Astrocyte of the cerebellum (primary cell): ENCODE measurements at regions not wholly inside any gene's neighbourhood (a gene's known extent, or its start where the extent isn't known, plus 50 kb on each side); places are given as distances from the start of the nearest gene placed in this dataset.
"Not testable (repeated sequence)": the region's sequence is repeated elsewhere in the genome, so short reads cannot be mapped to it uniquely, and the experiment has no call there.

Experiments used
- DNase-seq: peaks from one replicate; pipeline ENCODE4 v3.0.0-alpha.2; 2011; ENCODE audit warnings: low read depth
- H3K4me3 ChIP-seq: 2 replicates; pipeline ENCODE4 v1.5.1; 2011; ENCODE audit warnings: mild to moderate bottlenecking, low read depth, low read length, moderate library complexity
- CTCF ChIP-seq: IDR thresholded peaks from 2 replicates; pipeline ENCODE4 v1.5.1; 2012; ENCODE audit warnings: low read length, low read depth, moderate library complexity, mild to moderate bottlenecking; ENCODE audit errors: missing control alignments
- in situ Hi-C: cut with HindIII; loops from 2 replicates; pipeline ENCODE4 v1.10.0; 2017; ENCODE audit warnings: low sequenced_read_pairs

GRCh38 chr13:34381228-34381627 is 560.8 kb upstream of the NBEA start:
- no peak overlapping the region for H3K4me3 ChIP-seq
- TF ChIP-seq CTCF, result no peak
- no peak for DNase-seq
- in situ Hi-C loops, result no loop called here

DNA sequence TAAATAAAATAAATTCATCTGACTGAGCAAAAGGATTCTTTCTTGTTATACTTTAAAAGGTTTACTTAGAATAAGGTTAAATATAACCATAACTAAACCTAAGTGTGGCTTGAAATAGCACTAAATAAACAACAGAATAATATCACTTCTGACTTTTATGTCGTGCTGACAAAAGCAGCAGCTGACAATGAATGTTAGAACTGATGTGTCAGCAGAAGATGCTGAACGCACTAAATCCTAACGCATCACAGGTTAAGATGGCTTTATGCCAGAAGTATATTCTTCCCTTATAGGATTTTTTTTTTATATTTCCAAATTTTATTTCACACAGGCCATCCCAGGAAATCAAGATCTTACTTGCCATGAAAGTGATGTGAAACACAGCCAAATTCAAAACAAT is 558.3 kb upstream of the NBEA start:
- H3K4me3 ChIP-seq, result no peak overlapping the region
- in situ Hi-C loops, result no loop called here
- DNase-seq, result no peak
- no peak for TF ChIP-seq CTCF

- in situ Hi-C loops, H3K4me3 ChIP-seq, DNase-seq: not testable (repeated sequence)
Observed at GRCh38 chr13:34386229-34386628, 555.8 kb upstream of the NBEA start.

DNA sequence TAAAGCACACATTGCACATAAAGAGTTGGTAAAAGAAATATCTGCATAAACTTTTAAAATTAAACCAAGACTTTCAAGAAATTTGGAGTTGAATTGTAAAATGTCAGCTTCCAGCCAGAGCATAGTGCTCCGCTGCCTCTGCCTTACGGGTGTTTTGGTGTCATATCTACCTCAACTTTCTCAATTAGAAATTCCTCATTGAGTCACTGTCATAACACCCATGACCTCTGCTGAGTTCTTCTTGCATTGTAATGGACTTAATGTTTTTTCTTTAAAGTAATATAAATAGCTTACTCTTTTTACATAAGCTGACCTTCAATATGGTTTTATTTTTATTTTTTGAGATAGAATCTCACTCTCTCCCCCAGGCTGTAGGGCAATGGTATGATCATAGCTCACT is 551.0 kb upstream of the NBEA start:
- in situ Hi-C loops, result no loop called here
- no peak overlapping the region for H3K4me3 ChIP-seq
- peak; percentile 4 for DNase-seq
- no peak for TF ChIP-seq CTCF

DNA sequence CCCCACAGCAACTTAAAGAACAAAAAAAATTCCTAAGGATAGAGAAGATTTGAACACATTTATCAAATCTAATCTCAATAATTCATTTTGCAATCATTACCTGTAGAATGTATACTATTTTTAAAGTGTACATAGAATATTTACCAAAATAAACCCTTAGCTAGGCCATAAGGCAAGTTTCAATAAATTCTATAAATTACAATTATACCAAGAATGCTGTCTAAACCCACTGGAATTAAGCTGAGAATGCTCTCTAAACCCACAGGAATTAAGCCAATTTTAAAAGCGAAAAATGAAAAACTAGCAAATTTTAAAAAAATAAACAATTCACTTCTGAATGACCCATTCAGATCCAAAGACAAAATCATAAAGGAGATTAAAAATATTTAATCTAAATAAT is 540.4 kb upstream of the NBEA start:
- in situ Hi-C loops, result no loop called here
- no peak for DNase-seq
- H3K4me3 ChIP-seq, result no peak overlapping the region
- no peak for TF ChIP-seq CTCF

DNA sequence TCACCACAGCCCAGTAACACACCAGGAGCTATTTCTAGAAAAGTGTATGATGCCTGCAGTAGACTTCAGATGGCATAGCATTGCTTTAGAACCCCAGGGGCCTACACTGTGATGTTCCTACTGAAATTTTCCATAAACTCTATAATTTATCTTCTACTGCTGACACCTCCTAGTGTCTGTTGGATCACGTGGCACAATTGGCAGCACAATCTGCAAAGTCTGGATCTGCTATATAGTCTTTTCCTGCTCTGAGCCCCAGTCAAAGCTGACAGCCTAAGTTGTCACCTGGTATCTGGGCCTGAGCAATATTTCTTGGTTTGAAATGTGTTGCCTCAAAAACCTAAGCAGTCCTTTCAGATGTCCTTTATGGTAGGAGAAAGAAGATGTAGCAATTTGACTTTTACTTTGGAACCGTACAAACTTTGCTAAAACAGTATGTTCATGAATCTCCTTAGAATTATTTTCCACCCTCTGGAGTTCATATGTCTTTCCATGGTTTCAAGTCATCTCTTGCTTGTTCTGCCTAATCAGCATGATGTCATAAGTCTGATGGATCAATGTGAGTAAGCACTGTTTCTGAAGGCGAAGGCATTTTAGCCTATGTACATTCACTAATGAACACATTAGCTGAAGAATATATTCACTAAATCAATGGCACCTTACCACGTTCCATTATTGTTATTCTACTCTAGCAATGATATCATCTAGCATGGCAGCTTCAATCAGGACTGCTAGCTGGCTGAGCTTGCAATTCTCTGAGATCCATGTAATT is 536.5 kb upstream of the NBEA start:
- TF ChIP-seq CTCF, result no peak
- no peak for DNase-seq
- no peak overlapping the region for H3K4me3 ChIP-seq
- in situ Hi-C loops, result no loop called here

DNA sequence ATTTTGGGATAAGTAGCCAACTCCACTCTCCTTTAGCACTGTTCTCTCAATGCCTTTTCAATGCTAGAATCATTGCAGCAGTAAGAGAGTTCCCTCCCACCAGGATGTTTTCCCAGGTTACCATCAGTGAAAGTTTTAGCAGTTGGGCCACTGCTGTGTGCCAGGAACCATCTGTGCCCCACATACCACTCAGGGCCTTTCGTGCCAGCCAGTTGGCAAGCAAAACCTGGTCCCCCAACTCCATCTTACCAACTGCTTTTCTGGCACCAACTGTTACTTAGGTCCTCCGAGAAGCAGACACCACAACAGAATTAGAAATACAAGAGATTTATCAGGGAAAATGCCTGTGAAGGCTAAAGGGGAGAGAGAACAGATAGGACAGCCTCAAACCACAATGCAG is 533.4 kb upstream of the NBEA start:
- DNase-seq, result no peak
- in situ Hi-C loops, result no loop called here
- H3K4me3 ChIP-seq, result no peak overlapping the region
- no peak for TF ChIP-seq CTCF
